Left renal cortex interstitium (tissue), 4 donors: ENCODE measurements at regions not wholly inside any gene's neighbourhood (a gene's known extent, or its start where the extent isn't known, plus 50 kb on each side); places are given as distances from the start of the nearest gene placed in this dataset.

Source experiments
- DNase-seq, 4 donors: peaks; one replicate each; pipeline ENCODE4 v3.0.0-alpha.2; 2013; ENCODE audit warnings: low read depth in 4 of 4, low spot score in 2 of 4, missing footprints in 1 of 4

GRCh38 chr18:24995056-24995455 lies 356.9 kb downstream of the ZNF521 start:
- DNase-seq = no peak

- DNase-seq = no peak
Observed at GRCh38 chr18:24995755-24996154, 356.2 kb downstream of the ZNF521 start.

DNA sequence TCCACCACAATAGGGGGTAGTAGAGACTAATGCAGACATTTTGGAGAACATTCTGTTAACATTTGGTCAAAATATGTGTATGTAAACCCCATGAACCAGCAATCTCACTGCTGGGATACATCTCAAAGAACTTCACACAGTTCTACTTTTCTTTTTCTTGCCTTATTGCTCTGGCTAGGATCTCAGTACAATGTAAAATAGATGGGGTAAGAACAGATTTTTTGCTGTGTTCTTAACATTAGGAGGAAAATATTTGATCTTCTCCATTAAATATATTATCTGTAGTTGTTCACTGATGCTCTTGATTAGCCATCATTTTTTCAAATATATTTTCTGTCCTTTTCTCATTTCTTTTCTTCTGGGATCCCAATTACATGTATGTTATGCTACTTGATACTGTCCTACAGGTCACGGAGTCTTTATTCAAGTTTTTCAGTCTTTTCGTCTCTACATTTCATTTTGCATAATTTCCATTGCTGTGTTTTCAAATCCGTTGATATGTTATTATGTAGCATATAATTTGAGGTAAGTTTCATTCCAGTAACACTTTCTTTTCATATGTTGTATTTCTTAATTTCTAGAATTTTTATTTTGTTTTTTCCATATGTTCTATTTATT lies 352.2 kb downstream of the ZNF521 start:
- DNase-seq = no peak

DNA sequence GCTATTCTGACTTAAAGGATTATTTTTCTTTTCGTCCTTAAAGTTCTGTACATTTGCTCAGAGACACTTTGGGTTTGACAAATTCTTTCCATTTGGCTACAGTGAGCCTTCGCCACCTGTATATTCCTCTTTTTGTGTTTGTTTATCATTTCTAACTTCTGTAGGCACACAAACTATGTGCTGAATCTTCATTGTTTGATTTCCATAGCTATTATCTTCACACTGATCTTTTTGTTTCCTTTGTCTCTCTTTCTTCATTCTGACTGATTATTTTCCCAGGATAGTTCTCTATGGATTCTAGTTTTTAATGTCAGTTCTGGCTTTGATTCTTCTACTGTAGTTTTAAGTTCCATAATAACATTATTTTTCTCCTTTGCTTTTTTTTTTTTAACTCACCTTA lies 350.2 kb downstream of the ZNF521 start:
- DNase-seq = no peak

- no peak for DNase-seq
Observed at GRCh38 chr18:25005541-25006403, 346.2 kb downstream of the ZNF521 start.

GRCh38 chr18:25010623-25011374 lies 341.2 kb downstream of the ZNF521 start:
- no peak for DNase-seq
